SK-N-SH (cell line): ENCODE measurements at regions not wholly inside any gene's neighbourhood (a gene's known extent, or its start where the extent isn't known, plus 50 kb on each side); places are given as distances from the start of the nearest gene placed in this dataset.

ENCODE experiments used
- CTCF ChIP-seq: fragments of 200-600 bp; sonication (generic); IDR thresholded peaks from 2 replicates; pipeline ENCODE4 v1.6.1; 2017; ENCODE audit warnings: antibody characterized with exemption, mild to moderate bottlenecking, moderate library complexity
- EP300 ChIP-seq, 2 experiments: IDR thresholded peaks; 2 replicates each; pipeline versions ENCODE4 v1.4.0 to v1.6.1; 2012; ENCODE audit warnings: borderline replicate concordance in 1 of 2, low read depth in 1 of 2, low read length in 1 of 2
- MXI1 ChIP-seq: IDR thresholded peaks from 2 replicates; pipeline ENCODE4 v1.6.1; 2012; ENCODE audit warnings: mild to moderate bottlenecking, low read depth, low read length, improper control_type of control experiment
- PBX3 ChIP-seq: IDR thresholded peaks from 2 replicates; pipeline ENCODE4; 2012
- POLR2AphosphoS5 ChIP-seq: IDR thresholded peaks from 2 replicates; pipeline ENCODE4 v1.6.1; 2012; ENCODE audit warnings: low read depth, low read length
- REST ChIP-seq: IDR thresholded peaks from 2 replicates; pipeline ENCODE4 v1.6.1; 2012; ENCODE audit warnings: mild to moderate bottlenecking, low read depth, low read length, moderate library complexity
- RFX5 ChIP-seq: IDR thresholded peaks from 2 replicates; pipeline ENCODE4 v1.6.1; 2012; ENCODE audit warnings: mild to moderate bottlenecking, improper control_type of control experiment, low read length
- TAF1 ChIP-seq: IDR thresholded peaks from 2 replicates; pipeline ENCODE4 v1.6.1; 2012; ENCODE audit warnings: low read depth, mild to moderate bottlenecking, low read length, moderate library complexity, borderline replicate concordance
- TEAD4 ChIP-seq: IDR thresholded peaks from 2 replicates; pipeline ENCODE4 v1.4.0; 2012; ENCODE audit warnings: mild to moderate bottlenecking, borderline replicate concordance; ENCODE audit not compliant: insufficient read depth
- USF2 ChIP-seq: fragments of 150-350 bp; IDR thresholded peaks from 2 replicates; pipeline ENCODE4 v1.6.1; 2017; ENCODE audit warnings: antibody characterized with exemption, low read length, low read depth, borderline replicate concordance
- YY1 ChIP-seq: IDR thresholded peaks from 2 replicates; pipeline ENCODE4 v1.4.0; 2012; ENCODE audit warnings: low read depth, mild to moderate bottlenecking

GRCh38 chr13:37981932-37982331 is 112.4 kb upstream of the TRPC4 start:
- no peak for TF ChIP-seq TAF1
- no peak for TF ChIP-seq CTCF
- no peak for TF ChIP-seq EP300 (IDR thresholded peaks at IDR 0.05; ENCODE audit: borderline replicate concordance in 1 of 2, low read depth in 1 of 2, low read length in 1 of 2)
- TF ChIP-seq POLR2AphosphoS5: no peak
- no peak for TF ChIP-seq USF2
- TF ChIP-seq TEAD4: no peak
- no peak for TF ChIP-seq YY1
- no peak for TF ChIP-seq PBX3
- TF ChIP-seq RFX5: no peak
- TF ChIP-seq MXI1: no peak
- TF ChIP-seq REST: no peak
